CD4-positive, alpha-beta T cell (primary cell): ENCODE measurements at regions not wholly inside any gene's neighbourhood (a gene's known extent, or its start where the extent isn't known, plus 50 kb on each side); places are given as distances from the start of the nearest gene placed in this dataset.

Experiments used
- ATAC-seq: fragments of 200-7000 bp; cut with Tn5 transposase; one replicate; pipeline ENCODE4 v1.10.0; 2022; ENCODE audit warnings: mild to moderate bottlenecking; ENCODE audit not compliant: poor library complexity
- CTCF ChIA-PET: fragments of 350-600 bp; sonication (Branson Sonifier 250); formaldehyde crosslinking; loops from one replicate; lab custom pipeline; 2021; ENCODE audit warnings: antibody characterized with exemption, inconsistent platforms; lab: Charles Lee
- POLR2A ChIA-PET: fragments of 350-600 bp; sonication (Branson Sonifier 250); formaldehyde crosslinking; loops from one replicate; lab custom pipeline; 2021; ENCODE audit warnings: antibody characterized with exemption, inconsistent platforms; lab: Charles Lee
- DNase-seq, 14 experiments: peaks; one replicate each; pipeline ENCODE4 v3.0.0-alpha.2; 2013 to 2020; ENCODE audit warnings: mixed read lengths in 2 of 14
- H3K27ac ChIP-seq, 2 donors: one replicate each; pipeline versions ENCODE4 v1.5.1 to v1.7.0; 2013; ENCODE audit warnings: low read length in 2 of 2, low read depth in 1 of 2, mild to moderate bottlenecking in 1 of 2
- H3K27me3 ChIP-seq, 2 experiments: 1 replicate in 1 of 2; 2 replicates in 1 of 2; pipeline versions ENCODE4 v1.6.1 to v1.7.0; 2013; ENCODE audit warnings: low read length in 2 of 2, control low read depth in 1 of 2, mild to moderate bottlenecking in 1 of 2, moderate library complexity in 1 of 2; ENCODE audit not compliant: insufficient read depth in 2 of 2, control insufficient read depth in 1 of 2
- H3K36me3 ChIP-seq: one replicate; pipeline ENCODE4 v1.6.1; 2013; ENCODE audit warnings: low read length, control low read depth; ENCODE audit not compliant: insufficient read depth
- H3K4me1 ChIP-seq: one replicate; pipeline ENCODE4 v1.6.1; 2013; ENCODE audit warnings: low read length, control low read depth; ENCODE audit not compliant: insufficient read depth
- H3K4me3 ChIP-seq: one replicate; pipeline ENCODE4 v1.5.1; 2013; ENCODE audit warnings: mild to moderate bottlenecking, low read length, moderate library complexity
- H3K9me3 ChIP-seq, 2 experiments: 1 replicate in 1 of 2; 2 replicates in 1 of 2; pipeline versions ENCODE4 v1.6.1 to v1.7.0; 2013; ENCODE audit warnings: low read length in 2 of 2, mild to moderate bottlenecking in 2 of 2, control low read depth in 1 of 2, moderate library complexity in 1 of 2; ENCODE audit not compliant: control insufficient read depth in 1 of 2, insufficient read depth in 1 of 2
- H3K27ac Mint-ChIP-seq: one replicate; pipeline ENCODE4 v1.8.0; 2020; ENCODE audit warnings: mixed read lengths
- H3K27me3 Mint-ChIP-seq: one replicate; pipeline ENCODE4 v1.8.0; 2021; ENCODE audit warnings: mixed read lengths
- H3K36me3 Mint-ChIP-seq: one replicate; pipeline ENCODE4 v1.8.0; 2021; ENCODE audit warnings: low read depth, mixed read lengths
- H3K4me1 Mint-ChIP-seq: one replicate; pipeline ENCODE4 v1.8.0; 2021; ENCODE audit warnings: low read depth, mixed read lengths
- H3K4me3 Mint-ChIP-seq: one replicate; pipeline ENCODE4 v1.8.0; 2020; ENCODE audit warnings: mild to moderate bottlenecking, mixed read lengths
- H3K9me3 Mint-ChIP-seq: one replicate; pipeline ENCODE4 v1.8.0; 2020; ENCODE audit warnings: mixed read lengths
- CTCF ChIP-seq: fragments of 200-600 bp; IDR thresholded peaks from one replicate; pipeline ENCODE4 v1.8.0; 2022; ENCODE audit warnings: antibody characterized with exemption, mild to moderate bottlenecking
- intact Hi-C, 2 experiments: fragments of 100-400 bp; cut with DNase I in 1 of 2; cut with micrococcal nuclease in 1 of 2; formaldehyde crosslinking; loops; one replicate each; pipeline versions ENCODE4 v1.15.1 to v1.9.0; 2023 to 2025; cut with DNase I, micrococcal nuclease

GRCh38 chr16:60564588-60564987, 1471.7 kb downstream of the CDH8 start:
- Histone ChIP-seq H3K9me3 (peaks cover 9 to 14% of the 10 kb centered on the region in 2 experiments), H3K27ac (no peak overlapping the region), H3K36me3 (no peaks in the 10 kb centered on the region), H3K27me3 (no peaks in the 10 kb centered on the region), H3K4me1 (no peaks in the 10 kb centered on the region), H3K4me3 (no peak overlapping the region)
- no peak for TF ChIP-seq CTCF
- no peaks in the 10 kb centered on the region for H3K4me1 Mint-ChIP-seq
- ATAC-seq: no peak
- no peak overlapping the region for H3K27ac Mint-ChIP-seq
- no peaks in the 10 kb centered on the region for H3K27me3 Mint-ChIP-seq
- POLR2A ChIA-PET: no interaction called here
- CTCF ChIA-PET: no interaction called here
- intact Hi-C loops: no loop called here
- no peak for DNase-seq
- no peak overlapping the region for H3K4me3 Mint-ChIP-seq
- H3K36me3 Mint-ChIP-seq: no peaks in the 10 kb centered on the region
- H3K9me3 Mint-ChIP-seq: peaks cover 17% of the 10 kb centered on the region

- Histone ChIP-seq H3K4me1 (no peaks in the 10 kb centered on the region), H3K27me3 (no peaks in the 10 kb centered on the region), H3K9me3 (peaks cover 8 to 9% of the 10 kb centered on the region in 2 experiments), H3K36me3 (no peaks in the 10 kb centered on the region), H3K27ac (no peak overlapping the region), H3K4me3 (no peak overlapping the region)
- CTCF ChIA-PET: no interaction called here
- no peak for TF ChIP-seq CTCF
- POLR2A ChIA-PET: no interaction called here
- Mint-ChIP-seq H3K9me3 (peaks cover 18% of the 10 kb centered on the region), H3K4me3 (no peak overlapping the region), H3K4me1 (no peaks in the 10 kb centered on the region), H3K27ac (no peak overlapping the region), H3K36me3 (no peaks in the 10 kb centered on the region), H3K27me3 (no peaks in the 10 kb centered on the region)
- intact Hi-C loops: no loop called here
- ATAC-seq (no peak), DNase-seq (no peak)
Observed at GRCh38 chr16:60563166-60563565, 1473.1 kb downstream of the CDH8 start.

GRCh38 chr16:60558936-60559335, 1477.3 kb downstream of the CDH8 start:
- no peak overlapping the region for H3K27ac Mint-ChIP-seq
- Histone ChIP-seq H3K36me3 (no peaks in the 10 kb centered on the region), H3K4me3 (no peak overlapping the region), H3K27me3 (no peaks in the 10 kb centered on the region), H3K4me1 (no peaks in the 10 kb centered on the region), H3K9me3 (peaks cover 0 to 16% of the 10 kb centered on the region in 2 experiments), H3K27ac (no peak overlapping the region)
- intact Hi-C loops: no loop called here
- H3K4me3 Mint-ChIP-seq: no peak overlapping the region
- CTCF ChIA-PET: no interaction called here
- TF ChIP-seq CTCF: no peak
- H3K27me3 Mint-ChIP-seq: no peaks in the 10 kb centered on the region
- H3K4me1 Mint-ChIP-seq: no peaks in the 10 kb centered on the region
- no peak for DNase-seq
- peaks cover 19% of the 10 kb centered on the region for H3K9me3 Mint-ChIP-seq
- POLR2A ChIA-PET: no interaction called here
- H3K36me3 Mint-ChIP-seq: no peaks in the 10 kb centered on the region
- no peak for ATAC-seq
